GM23338 (cell line): ENCODE measurements at regions not wholly inside any gene's neighbourhood (a gene's known extent, or its start where the extent isn't known, plus 50 kb on each side); places are given as distances from the start of the nearest gene placed in this dataset.

Experiments
- ATAC-seq: fragments of 200-7000 bp; cut with Tn5 transposase; 3 replicates; pipeline ENCODE4 v1.9.1; 2020
- DNase-seq: peaks from one replicate; pipeline ENCODE4 v3.0.0-alpha.2; 2015; ENCODE audit warnings: low spot score
- H2AFZ ChIP-seq: fragments of 200-600 bp; sonication (generic); 2 replicates; pipeline ENCODE4 v1.8.0; 2016; ENCODE audit warnings: antibody characterized with exemption, mild to moderate bottlenecking, moderate library complexity
- H3F3A ChIP-seq: fragments of 200-600 bp; sonication (generic); replicated peaks from 2 replicates; pipeline ENCODE4 v1.8.0; 2017; ENCODE audit warnings: antibody characterized with exemption, mixed run types, low read depth
- H3K27ac ChIP-seq: fragments of 200-600 bp; sonication (generic); 2 replicates; pipeline ENCODE4 v1.6.1; 2016; ENCODE audit warnings: low read depth
- H3K27me3 ChIP-seq: fragments of 200-600 bp; sonication (generic); 2 replicates; pipeline ENCODE4 v1.8.0; 2016; ENCODE audit warnings: mild to moderate bottlenecking, mixed run types, moderate library complexity; ENCODE audit not compliant: insufficient read depth
- H3K36me3 ChIP-seq: fragments of 200-600 bp; sonication (generic); 2 replicates; pipeline ENCODE4 v1.8.0; 2016; ENCODE audit warnings: mild to moderate bottlenecking; ENCODE audit not compliant: insufficient read depth
- H3K4me1 ChIP-seq: fragments of 200-600 bp; sonication (generic); 2 replicates; pipeline ENCODE4 v1.8.0; 2016; ENCODE audit warnings: mild to moderate bottlenecking, moderate library complexity; ENCODE audit not compliant: insufficient read depth
- H3K4me2 ChIP-seq: fragments of 200-600 bp; sonication (generic); 2 replicates; pipeline ENCODE4 v1.7.1; 2017; ENCODE audit warnings: mixed run types
- H3K4me3 ChIP-seq: fragments of 200-600 bp; sonication (generic); 2 replicates; pipeline ENCODE4 v1.6.1; 2016; ENCODE audit warnings: mixed run types
- H3K79me2 ChIP-seq: fragments of 200-600 bp; sonication (generic); replicated peaks from 2 replicates; pipeline ENCODE4 v1.8.0; 2017; ENCODE audit warnings: mild to moderate bottlenecking; ENCODE audit not compliant: insufficient read depth
- H3K9me2 ChIP-seq: fragments of 200-600 bp; sonication (generic); 2 replicates; pipeline ENCODE4 v1.8.0; 2017; ENCODE audit not compliant: insufficient read depth
- H4K20me1 ChIP-seq: fragments of 200-600 bp; sonication (generic); replicated peaks from 2 replicates; pipeline ENCODE4 v1.8.0; 2017; ENCODE audit warnings: mild to moderate bottlenecking; ENCODE audit not compliant: insufficient read depth
- H3K27ac Mint-ChIP-seq: 2 replicates; pipeline ENCODE4 v1.8.0; 2020; ENCODE audit warnings: inconsistent platforms, mild to moderate bottlenecking, moderate library complexity, mixed read lengths
- H3K27me3 Mint-ChIP-seq: 3 replicates; pipeline ENCODE4 v1.8.0; 2022; ENCODE audit warnings: low read depth, mild to moderate bottlenecking, moderate library complexity, mixed read lengths, inconsistent platforms; ENCODE audit not compliant: insufficient read depth, poor library complexity
- H3K36me3 Mint-ChIP-seq: 3 replicates; pipeline ENCODE4 v1.8.0; 2021; ENCODE audit warnings: low read depth, mild to moderate bottlenecking, inconsistent platforms, moderate library complexity, mixed read lengths
- H3K4me1 Mint-ChIP-seq: 3 replicates; pipeline ENCODE4 v1.8.0; 2020; ENCODE audit warnings: mild to moderate bottlenecking, inconsistent platforms, mixed read lengths
- H3K4me3 Mint-ChIP-seq: 3 replicates; pipeline ENCODE4 v1.8.0; 2021; ENCODE audit warnings: moderate library complexity, mild to moderate bottlenecking, inconsistent platforms, mixed read lengths
- H3K9me3 Mint-ChIP-seq: 3 replicates; pipeline ENCODE4 v1.8.0; 2020; ENCODE audit warnings: moderate library complexity, mild to moderate bottlenecking, inconsistent platforms, mixed read lengths
- CTCF ChIP-seq, 2 experiments: fragments of 200-600 bp in 1 of 2; sonication (generic) in 1 of 2; conservative IDR thresholded peaks; 2 replicates each; pipeline versions ENCODE4 v1.5.1 to v1.6.1; 2016 to 2017; ENCODE audit warnings: antibody characterized with exemption in 2 of 2, low read depth in 2 of 2, mild to moderate bottlenecking in 2 of 2, moderate library complexity in 1 of 2
- EZH2 ChIP-seq: fragments of 200-600 bp; sonication (generic); IDR thresholded peaks from one replicate; pipeline ENCODE4 v1.8.0; 2017; ENCODE audit warnings: antibody characterized with exemption, mild to moderate bottlenecking, low read depth; ENCODE audit not compliant: unreplicated experiment
- EZH2phosphoT487 ChIP-seq: fragments of 200-600 bp; sonication (generic); IDR thresholded peaks from one replicate; pipeline ENCODE4 v1.8.1; 2018; ENCODE audit warnings: antibody characterized with exemption; ENCODE audit not compliant: unreplicated experiment
- POLR2AphosphoS5 ChIP-seq: IDR thresholded peaks from 2 replicates; pipeline ENCODE4 v1.6.1; 2016; ENCODE audit warnings: antibody characterized with exemption, low read depth
- REST ChIP-seq: IDR thresholded peaks from one replicate; pipeline ENCODE4 v1.6.1; 2018; ENCODE audit warnings: antibody characterized with exemption; ENCODE audit not compliant: unreplicated experiment
- STAT1 ChIP-seq: IDR thresholded peaks from one replicate; pipeline ENCODE4 v1.6.1; 2016; ENCODE audit warnings: antibody characterized with exemption; ENCODE audit not compliant: unreplicated experiment
- ZNF114 ChIP-seq: fragments of 250-450 bp; sonication (Bioruptor Pico); IDR thresholded peaks from 2 replicates; pipeline ENCODE4 v1.5.0; 2020; ENCODE audit warnings: mild to moderate bottlenecking, moderate library complexity

- TF ChIP-seq CTCF (conservative IDR thresholded peaks at IDR 0.05; ENCODE audit: low read depth in 2 of 2) = no peak
- TF ChIP-seq ZNF114 (CRISPR knock-in tag) = no peak
- no peak for TF ChIP-seq POLR2AphosphoS5
- TF ChIP-seq REST = no peak
- no peak for TF ChIP-seq EZH2phosphoT487
- TF ChIP-seq STAT1 = no peak
- TF ChIP-seq EZH2 = no peak
These were observed 175.4 kb downstream of the PPP1R2C start (continued) for GRCh38 chrX:42602566-42602965.

- no peaks in the 10 kb centered on the region for H3K27me3 Mint-ChIP-seq
- TF ChIP-seq REST = no peak
- no peak overlapping the region for H3K4me3 Mint-ChIP-seq
- Histone ChIP-seq H3K9me2 (no peaks in the 10 kb centered on the region), H3K27me3 (no peaks in the 10 kb centered on the region), H3K27ac (no peak overlapping the region), H4K20me1 (no peaks in the 10 kb centered on the region), H3K4me3 (no peak overlapping the region), H3F3A (no peaks in the 10 kb centered on the region), H3K79me2 (no peaks in the 10 kb centered on the region), H3K4me2 (no peak overlapping the region), H2AFZ (no peak overlapping the region), H3K4me1 (no peaks in the 10 kb centered on the region; the same call in 1 of the 2 replicates), H3K36me3 (no peaks in the 10 kb centered on the region)
- DNase-seq (no peak), ATAC-seq (no peak)
- no peak overlapping the region for H3K27ac Mint-ChIP-seq
- no peaks in the 10 kb centered on the region for H3K36me3 Mint-ChIP-seq
- no peaks in the 10 kb centered on the region for H3K9me3 Mint-ChIP-seq
- H3K4me1 Mint-ChIP-seq = no peaks in the 10 kb centered on the region
These were observed 175.8 kb downstream of the PPP1R2C start for GRCh38 chrX:42602136-42602535.
